Pons (tissue), 1 donor: ENCODE measurements at regions not wholly inside any gene's neighbourhood (a gene's known extent, or its start where the extent isn't known, plus 50 kb on each side); places are given as distances from the start of the nearest gene placed in this dataset.

ENCODE experiments used
- DNase-seq: peaks from one replicate; pipeline ENCODE4 v3.0.0-alpha.2; 2016; ENCODE audit warnings: low spot score

GRCh38 chr9:69955536-69956355 is 87.9 kb upstream of the MAMDC2 start:
- no peak for DNase-seq

GRCh38 chr9:69961843-69962242 is 81.8 kb upstream of the MAMDC2 start:
- no peak for DNase-seq

DNA sequence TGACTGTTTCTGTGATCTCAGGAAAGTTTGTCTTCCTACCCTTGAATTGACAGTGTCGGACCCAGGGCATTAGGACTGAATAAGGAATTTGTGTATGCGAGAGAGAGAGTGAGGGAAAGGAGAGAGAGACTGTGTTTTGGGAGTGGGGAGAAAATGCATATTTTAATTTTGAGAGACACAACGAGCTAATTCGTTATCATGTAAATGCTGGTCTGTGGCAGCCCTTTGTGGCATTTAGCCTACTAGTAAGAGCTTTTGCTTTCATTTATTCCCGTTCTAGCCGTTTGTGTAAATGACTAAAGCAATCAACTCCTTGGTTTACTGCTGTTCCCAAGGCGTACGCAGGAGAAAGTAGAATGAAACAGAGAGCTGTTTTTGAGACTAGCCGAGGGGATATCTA is 79.8 kb upstream of the MAMDC2 start:
- DNase-seq = no peak

DNA sequence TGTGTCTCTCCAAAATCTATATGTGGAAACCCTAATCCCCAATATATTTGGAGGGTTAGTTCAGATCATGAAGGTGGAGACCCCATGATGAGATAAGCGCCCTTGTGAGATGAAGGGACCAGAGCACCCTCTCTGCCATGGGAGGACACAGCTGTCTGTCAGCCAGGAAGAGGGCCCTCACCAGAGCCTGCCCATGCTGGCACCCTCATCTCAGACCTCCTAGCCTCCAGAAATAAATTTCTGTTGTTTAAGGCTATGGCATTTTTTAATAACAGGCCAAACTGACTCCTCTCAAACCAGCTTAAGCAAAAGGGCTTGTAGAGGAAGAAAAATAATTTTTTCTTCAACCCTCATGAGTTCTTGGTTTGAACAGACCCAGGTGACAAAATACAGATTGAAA is 79.2 kb upstream of the MAMDC2 start:
- no peak for DNase-seq

- no peak for DNase-seq
Observed at GRCh38 chr9:69965416-69966145, 78.1 kb upstream of the MAMDC2 start.

- DNase-seq = no peak
Observed at GRCh38 chr9:69967344-69967743, 76.3 kb upstream of the MAMDC2 start.

GRCh38 chr9:69970001-69970533 is 73.6 kb upstream of the MAMDC2 start:
- no peak for DNase-seq

- peak; percentile 66 for DNase-seq
Observed at GRCh38 chr9:69971643-69972449, 71.8 kb upstream of the MAMDC2 start.

GRCh38 chr9:69975681-69976080 is 68.0 kb upstream of the MAMDC2 start:
- DNase-seq = no peak

DNA sequence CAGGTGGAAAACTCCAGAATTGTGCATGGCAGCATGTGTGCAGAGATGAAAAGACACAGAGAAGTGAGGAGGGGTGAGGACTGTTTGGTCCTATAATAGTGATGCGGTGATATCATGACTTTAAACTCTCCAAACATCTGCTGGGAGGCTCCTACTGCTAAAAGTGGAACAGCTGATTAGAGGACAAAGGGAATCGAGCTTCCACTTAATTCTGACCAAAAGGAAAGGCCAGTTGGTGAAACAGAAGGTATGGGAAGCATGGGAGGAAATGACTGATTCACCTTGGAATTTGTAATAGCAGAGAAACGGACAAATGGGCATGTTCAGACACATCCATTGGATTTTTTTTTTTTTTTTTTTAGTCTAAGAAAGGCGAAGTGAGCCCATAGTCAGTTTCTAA is 67.5 kb upstream of the MAMDC2 start:
- no peak for DNase-seq

DNA sequence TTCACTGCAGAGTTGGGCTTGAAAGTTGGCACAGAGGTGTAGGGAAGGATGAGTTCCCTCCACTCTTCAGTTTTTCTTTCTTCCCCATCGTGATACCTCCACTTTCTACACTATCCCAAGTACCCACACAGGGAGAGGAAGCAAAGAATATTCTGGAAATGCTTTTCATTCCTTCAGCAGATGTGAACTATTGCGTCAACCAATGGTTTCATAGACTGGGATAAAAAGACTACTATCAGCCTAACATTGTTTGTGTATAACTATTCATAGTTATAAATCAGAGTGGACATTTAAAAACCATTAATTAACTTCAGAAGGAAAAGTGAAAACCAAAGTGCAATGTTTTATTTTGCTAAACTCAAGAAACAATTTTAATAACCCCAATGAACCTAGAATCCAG is 63.6 kb upstream of the MAMDC2 start:
- no peak for DNase-seq

- no peak for DNase-seq
Observed at GRCh38 chr9:69980591-69980990, 63.1 kb upstream of the MAMDC2 start.

- DNase-seq = no peak
Observed at GRCh38 chr9:69981686-69982445, 61.8 kb upstream of the MAMDC2 start.

- no peak for DNase-seq
Observed at GRCh38 chr9:69984831-69985230, 58.8 kb upstream of the MAMDC2 start.

DNA sequence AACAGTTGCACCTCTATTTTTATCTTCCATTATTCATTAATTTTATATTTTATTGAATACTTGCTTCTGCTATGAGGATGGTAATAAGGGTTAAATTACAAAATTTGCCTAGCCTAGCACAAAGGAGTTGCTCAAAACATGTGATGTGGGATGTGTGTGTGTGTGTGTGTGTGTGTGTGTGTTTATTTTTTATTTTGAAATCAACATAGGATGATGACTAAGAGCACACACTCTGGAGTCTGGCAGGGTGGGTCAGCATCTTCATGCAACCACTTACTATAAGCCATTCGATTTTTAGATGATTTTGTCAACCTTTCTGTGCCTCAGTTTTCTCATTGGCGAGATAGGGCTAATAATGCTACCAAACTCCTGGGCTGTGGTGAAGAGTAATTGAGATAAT is 57.7 kb upstream of the MAMDC2 start:
- no peak for DNase-seq

DNA sequence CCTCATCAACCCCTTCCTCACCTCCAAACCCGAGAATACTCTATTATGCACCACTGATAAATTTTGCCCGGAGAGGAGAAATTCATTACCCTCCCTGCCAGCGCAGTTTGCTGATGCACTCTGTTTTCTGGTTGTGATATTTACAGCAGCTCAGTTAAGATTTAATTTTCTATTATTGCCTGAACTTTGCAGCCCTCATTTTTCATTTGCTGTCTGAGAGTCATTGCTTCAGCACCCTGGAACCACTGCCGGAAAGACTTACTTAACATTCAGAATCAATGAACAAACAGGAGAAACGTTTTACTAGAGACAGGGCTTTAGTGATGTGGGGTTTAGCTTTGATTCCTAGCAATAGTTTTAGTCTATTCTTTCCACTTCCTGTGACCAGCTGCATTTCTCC is 56.7 kb upstream of the MAMDC2 start:
- no peak for DNase-seq

GRCh38 chr9:69987457-69987856 is 56.2 kb upstream of the MAMDC2 start:
- DNase-seq = no peak

- no peak for DNase-seq
Observed at GRCh38 chr9:69993110-69993509, 50.5 kb upstream of the MAMDC2 start.
